ENCODE measurements at regions not wholly inside any gene's neighbourhood (a gene's known extent, or its start where the extent isn't known, plus 50 kb on each side); places are given as distances from the start of the nearest gene placed in this dataset.
"Not testable (repeated sequence)": the region's sequence is repeated elsewhere in the genome, so short reads cannot be mapped to it uniquely, and the experiment has no call there.

DNA sequence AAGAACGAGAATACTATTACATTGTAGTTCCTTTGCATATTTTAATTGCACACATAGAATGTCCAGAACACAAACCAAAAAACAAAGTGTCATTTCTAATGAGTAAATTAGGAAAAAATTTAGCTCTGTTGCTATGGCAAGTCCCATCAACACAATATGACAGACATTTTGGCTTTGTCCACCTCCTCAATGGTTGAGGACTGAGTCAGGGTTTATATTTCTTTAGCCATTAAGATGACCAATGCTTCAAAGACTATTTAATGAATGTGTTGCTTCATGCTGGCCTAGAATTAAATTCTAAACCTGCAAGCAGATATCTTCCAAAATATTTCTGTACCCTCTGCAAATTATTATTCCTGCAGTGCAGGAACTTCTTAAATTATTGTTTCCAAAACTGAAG is 719.2 kb downstream of the NTRK3 start:
- Histone ChIP-seq H3K79me2 (ENCODE audit: insufficient read depth, low read length) (no peaks in the 10 kb centered on the region), H3K27ac (ENCODE audit: extremely low read length, insufficient read depth, low read length) (no peak overlapping the region), H4K20me1 (ENCODE audit: insufficient read depth, low read length) (no peaks in the 10 kb centered on the region), H3K4me3 (replicated peaks in 1 of 3; ENCODE audit: insufficient read depth in 1 of 3, low read depth in 2 of 3, low read length in 3 of 3) (no peak overlapping the region), H3K9ac (ENCODE audit: insufficient read depth, low read depth, low read length) (no peak overlapping the region), H3K27me3 (ENCODE audit: control insufficient read depth in 1 of 2, insufficient read depth in 2 of 2, low read length in 2 of 2) (no peaks in the 10 kb centered on the region), H3K36me3 (replicated peaks in 1 of 2; ENCODE audit: control insufficient read depth in 1 of 2, insufficient read depth in 2 of 2, low read length in 2 of 2) (no peaks in the 10 kb centered on the region), H3K4me1 (ENCODE audit: insufficient read depth, low read length) (no peaks in the 10 kb centered on the region), H3K9me3 (ENCODE audit: low read length) (peaks cover 89% of the 10 kb centered on the region), H2AFZ (ENCODE audit: low read length) (no peak overlapping the region), H3K4me2 (ENCODE audit: low read depth, low read length) (no peak overlapping the region)
- ATAC-seq (no peak), DNase-seq (ENCODE audit: low spot score) (no peak), FAIRE-seq (no peak)
- WGBS (ENCODE audit: low lambda C conversion rate) = 0% methylated on average over 1 of the region's 1 CpG
- TF ChIP-seq RBAK (CRISPR knock-in tag; IDR thresholded peaks at IDR 0.05) (no peak), RORA (CRISPR knock-in tag; IDR thresholded peaks at IDR 0.05) (no peak), PAF1 (CRISPR knock-in tag; IDR thresholded peaks at IDR 0.05) (no peak), ZNF232 (CRISPR knock-in tag; IDR thresholded peaks at IDR 0.05; ENCODE audit: borderline replicate concordance) (no peak), SYNCRIP (IDR thresholded peaks at IDR 0.05; ENCODE audit: insufficient read depth, low read depth, low read length) (no peak), ZNF766 (CRISPR knock-in tag; IDR thresholded peaks at IDR 0.05; ENCODE audit: borderline replicate concordance) (no peak), ZNF775 (CRISPR knock-in tag; IDR thresholded peaks at IDR 0.05; ENCODE audit: borderline replicate concordance) (no peak), ZSCAN22 (CRISPR knock-in tag; IDR thresholded peaks at IDR 0.05) (no peak), ZNF7 (CRISPR knock-in tag; IDR thresholded peaks at IDR 0.05) (no peak), TAF15 (IDR thresholded peaks at IDR 0.05; ENCODE audit: low read depth, low read length, poor library complexity, severe bottlenecking) (no peak), MED1 (CRISPR knock-in tag; IDR thresholded peaks at IDR 0.05) (no peak), SIX1 (CRISPR knock-in tag; IDR thresholded peaks at IDR 0.05; ENCODE audit: borderline replicate concordance) (no peak)
- TF ChIP-seq, protein P1, sequence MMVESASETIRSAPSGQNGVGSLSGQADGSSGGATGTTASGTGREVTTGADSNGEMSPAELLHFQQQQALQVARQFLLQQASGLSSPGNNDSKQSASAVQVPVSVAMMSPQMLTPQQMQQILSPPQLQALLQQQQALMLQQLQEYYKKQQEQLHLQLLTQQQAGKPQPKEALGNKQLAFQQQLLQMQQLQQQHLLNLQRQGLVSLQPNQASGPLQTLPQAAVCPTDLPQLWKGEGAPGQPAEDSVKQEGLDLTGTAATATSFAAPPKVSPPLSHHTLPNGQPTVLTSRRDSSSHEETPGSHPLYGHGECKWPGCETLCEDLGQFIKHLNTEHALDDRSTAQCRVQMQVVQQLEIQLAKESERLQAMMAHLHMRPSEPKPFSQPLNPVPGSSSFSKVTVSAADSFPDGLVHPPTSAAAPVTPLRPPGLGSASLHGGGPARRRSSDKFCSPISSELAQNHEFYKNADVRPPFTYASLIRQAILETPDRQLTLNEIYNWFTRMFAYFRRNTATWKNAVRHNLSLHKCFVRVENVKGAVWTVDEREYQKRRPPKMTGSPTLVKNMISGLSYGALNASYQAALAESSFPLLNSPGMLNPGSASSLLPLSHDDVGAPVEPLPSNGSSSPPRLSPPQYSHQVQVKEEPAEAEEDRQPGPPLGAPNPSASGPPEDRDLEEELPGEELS (CRISPR knock-in tag; IDR thresholded peaks at IDR 0.05) = no peak
- TF ChIP-seq, protein P2, sequence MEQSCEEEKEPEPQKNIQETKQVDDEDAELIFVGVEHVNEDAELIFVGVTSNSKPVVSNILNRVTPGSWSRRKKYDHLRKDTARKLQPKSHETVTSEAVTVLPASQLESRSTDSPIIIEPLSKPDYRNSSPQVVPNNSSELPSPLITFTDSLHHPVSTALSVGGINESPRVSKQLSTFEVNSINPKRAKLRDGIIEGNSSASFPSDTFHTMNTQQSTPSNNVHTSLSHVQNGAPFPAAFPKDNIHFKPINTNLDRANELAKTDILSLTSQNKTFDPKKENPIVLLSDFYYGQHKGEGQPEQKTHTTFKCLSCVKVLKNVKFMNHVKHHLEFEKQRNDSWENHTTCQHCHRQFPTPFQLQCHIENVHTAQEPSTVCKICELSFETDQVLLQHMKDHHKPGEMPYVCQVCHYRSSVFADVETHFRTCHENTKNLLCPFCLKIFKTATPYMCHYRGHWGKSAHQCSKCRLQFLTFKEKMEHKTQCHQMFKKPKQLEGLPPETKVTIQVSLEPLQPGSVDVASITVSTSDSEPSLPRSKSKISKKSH (CRISPR knock-in tag; IDR thresholded peaks at IDR 0.05; ENCODE audit: borderline replicate concordance) = no peak
- TF ChIP-seq, protein P3, sequence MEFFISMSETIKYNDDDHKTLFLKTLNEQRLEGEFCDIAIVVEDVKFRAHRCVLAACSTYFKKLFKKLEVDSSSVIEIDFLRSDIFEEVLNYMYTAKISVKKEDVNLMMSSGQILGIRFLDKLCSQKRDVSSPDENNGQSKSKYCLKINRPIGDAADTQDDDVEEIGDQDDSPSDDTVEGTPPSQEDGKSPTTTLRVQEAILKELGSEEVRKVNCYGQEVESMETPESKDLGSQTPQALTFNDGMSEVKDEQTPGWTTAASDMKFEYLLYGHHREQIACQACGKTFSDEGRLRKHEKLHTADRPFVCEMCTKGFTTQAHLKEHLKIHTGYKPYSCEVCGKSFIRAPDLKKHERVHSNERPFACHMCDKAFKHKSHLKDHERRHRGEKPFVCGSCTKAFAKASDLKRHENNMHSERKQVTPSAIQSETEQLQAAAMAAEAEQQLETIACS (CRISPR knock-in tag; IDR thresholded peaks at IDR 0.05) = no peak
- no TSS peak for BruUV-seq (replicated peaks)
- POLR2A ChIA-PET = no interaction called here
- CTCF ChIA-PET (ENCODE audit: low intra/inter-chr PET ratio, low total read pairs) = no interaction called here
- intact Hi-C loops (cut with micrococcal nuclease; ENCODE audit: unreplicated experiment) = no loop called here
- in situ Hi-C loops (cut with HindIII; ENCODE audit: extremely low pct_ligation_motif_present, low pct_unique_long_range_greater_than_20kb) = no loop called here

DNA sequence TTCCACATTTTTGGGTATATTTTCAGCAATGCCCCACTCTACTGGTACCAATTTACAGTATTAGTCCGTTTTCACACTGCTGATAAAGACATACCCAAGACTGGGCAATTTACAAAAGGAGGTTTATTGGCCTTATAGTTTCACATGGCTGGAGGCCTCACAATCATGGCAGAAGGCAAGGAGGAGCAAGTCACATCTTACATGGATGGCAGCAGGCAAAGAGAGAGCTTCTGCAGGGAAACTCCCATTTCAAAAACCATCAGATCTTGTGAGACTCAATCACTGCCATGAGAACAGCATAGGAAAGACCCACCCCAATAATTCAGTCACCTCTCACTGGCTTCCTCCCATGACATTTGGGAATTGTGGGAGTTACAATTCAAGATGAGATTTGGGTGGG is 722.9 kb downstream of the NTRK3 start:
- peaks cover 94% of the 10 kb centered on the region for H3K9me3 ChIP-seq (ENCODE audit: low read length)
- 0% methylated on average over 1 of the region's 1 CpG for WGBS (ENCODE audit: low lambda C conversion rate)
- not testable (repeated sequence) for BruUV-seq (replicated peaks)

More for the DNA sequence above, 722.9 kb downstream of the NTRK3 start:
- intact Hi-C loops (cut with micrococcal nuclease; ENCODE audit: unreplicated experiment); DNase-seq (ENCODE audit: low spot score); in situ Hi-C loops (cut with HindIII; ENCODE audit: extremely low pct_ligation_motif_present, low pct_unique_long_range_greater_than_20kb); H3K4me1 ChIP-seq (ENCODE audit: insufficient read depth, low read length); H3K27me3 ChIP-seq (ENCODE audit: control insufficient read depth in 1 of 2, insufficient read depth in 2 of 2, low read length in 2 of 2); H3K79me2 ChIP-seq (ENCODE audit: insufficient read depth, low read length); H2AFZ ChIP-seq (ENCODE audit: low read length); H4K20me1 ChIP-seq (ENCODE audit: insufficient read depth, low read length); POLR2A ChIA-PET; ATAC-seq; CTCF ChIA-PET (ENCODE audit: low intra/inter-chr PET ratio, low total read pairs); H3K36me3 ChIP-seq (replicated peaks in 1 of 2; ENCODE audit: control insufficient read depth in 1 of 2, insufficient read depth in 2 of 2, low read length in 2 of 2); FAIRE-seq; H3K4me2 ChIP-seq (ENCODE audit: low read depth, low read length); H3K9ac ChIP-seq (ENCODE audit: insufficient read depth, low read depth, low read length); H3K27ac ChIP-seq (ENCODE audit: extremely low read length, insufficient read depth, low read length); H3K4me3 ChIP-seq (replicated peaks in 1 of 3; ENCODE audit: insufficient read depth in 1 of 3, low read depth in 2 of 3, low read length in 3 of 3): not testable (repeated sequence)

Measured in HepG2 (cell line).